GM10266 (cell line): ENCODE measurements at regions not wholly inside any gene's neighbourhood (a gene's known extent, or its start where the extent isn't known, plus 50 kb on each side); places are given as distances from the start of the nearest gene placed in this dataset.

Experiments
- DNase-seq: peaks from one replicate; pipeline ENCODE4 v3.0.0; 2012; ENCODE audit errors: extremely low spot score
- CTCF ChIP-seq: IDR thresholded peaks from 2 replicates; pipeline ENCODE4 v1.5.1; 2012; ENCODE audit warnings: mild to moderate bottlenecking, low read depth; ENCODE audit not compliant: control insufficient read depth, insufficient read depth; ENCODE audit errors: missing control alignments

- no peak for TF ChIP-seq CTCF
Measured at GRCh38 chr10:23610626-23611307, 171.9 kb downstream of the OTUD1 start.

GRCh38 chr10:23611308-23612029 is 172.6 kb downstream of the OTUD1 start:
- no peak for DNase-seq
- no peak for TF ChIP-seq CTCF

More at GRCh38 chr10:23610626-23611307, 171.9 kb downstream of the OTUD1 start:
- DNase-seq, result no peak

GRCh38 chr10:23613900-23614299 is 175.0 kb downstream of the OTUD1 start:
- TF ChIP-seq CTCF, result no peak
- no peak for DNase-seq

GRCh38 chr10:23614483-23614882 is 175.6 kb downstream of the OTUD1 start:
- DNase-seq, result no peak
- TF ChIP-seq CTCF, result no peak

GRCh38 chr10:23630376-23630775 is 191.5 kb downstream of the OTUD1 start:
- no peak for DNase-seq
- no peak for TF ChIP-seq CTCF

GRCh38 chr10:23630885-23631284 is 192.0 kb downstream of the OTUD1 start:
- no peak for DNase-seq
- TF ChIP-seq CTCF, result no peak
